ENCODE measurements at regions not wholly inside any gene's neighbourhood (a gene's known extent, or its start where the extent isn't known, plus 50 kb on each side); places are given as distances from the start of the nearest gene placed in this dataset.

DNA sequence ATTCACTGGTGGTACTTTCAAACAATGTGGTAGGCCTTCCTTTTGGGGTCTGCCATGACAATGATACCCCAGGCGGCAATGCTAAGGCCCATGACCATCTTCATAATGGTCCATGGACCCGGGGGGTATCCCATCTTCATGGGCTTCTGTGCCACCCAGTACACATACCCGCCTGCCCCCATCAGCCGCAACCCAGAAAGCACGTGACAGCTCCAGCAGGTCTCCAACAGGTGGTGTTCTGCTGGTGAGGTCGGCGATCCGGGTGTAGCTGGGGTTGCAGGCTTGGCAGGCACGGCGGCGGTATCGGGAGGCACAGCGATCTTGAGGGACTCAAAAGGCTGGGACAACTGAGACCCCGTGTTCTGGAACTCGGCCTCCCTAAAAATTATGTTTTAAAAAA, 214.5 kb downstream of the SNRPN start:
- TF ChIP-seq CSDC2 (CRISPR knock-in tag; IDR thresholded peaks at IDR 0.05), result no peak
- TF ChIP-seq, protein P1, sequence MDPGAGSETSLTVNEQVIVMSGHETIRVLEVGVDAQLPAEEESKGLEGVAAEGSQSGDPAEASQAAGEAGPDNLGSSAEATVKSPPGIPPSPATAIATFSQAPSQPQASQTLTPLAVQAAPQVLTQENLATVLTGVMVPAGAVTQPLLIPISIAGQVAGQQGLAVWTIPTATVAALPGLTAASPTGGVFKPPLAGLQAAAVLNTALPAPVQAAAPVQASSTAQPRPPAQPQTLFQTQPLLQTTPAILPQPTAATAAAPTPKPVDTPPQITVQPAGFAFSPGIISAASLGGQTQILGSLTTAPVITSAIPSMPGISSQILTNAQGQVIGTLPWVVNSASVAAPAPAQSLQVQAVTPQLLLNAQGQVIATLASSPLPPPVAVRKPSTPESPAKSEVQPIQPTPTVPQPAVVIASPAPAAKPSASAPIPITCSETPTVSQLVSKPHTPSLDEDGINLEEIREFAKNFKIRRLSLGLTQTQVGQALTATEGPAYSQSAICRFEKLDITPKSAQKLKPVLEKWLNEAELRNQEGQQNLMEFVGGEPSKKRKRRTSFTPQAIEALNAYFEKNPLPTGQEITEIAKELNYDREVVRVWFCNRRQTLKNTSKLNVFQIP (CRISPR knock-in tag; IDR thresholded peaks at IDR 0.05; ENCODE audit: borderline replicate concordance, low read depth), result no peak
- TF ChIP-seq, protein P2, sequence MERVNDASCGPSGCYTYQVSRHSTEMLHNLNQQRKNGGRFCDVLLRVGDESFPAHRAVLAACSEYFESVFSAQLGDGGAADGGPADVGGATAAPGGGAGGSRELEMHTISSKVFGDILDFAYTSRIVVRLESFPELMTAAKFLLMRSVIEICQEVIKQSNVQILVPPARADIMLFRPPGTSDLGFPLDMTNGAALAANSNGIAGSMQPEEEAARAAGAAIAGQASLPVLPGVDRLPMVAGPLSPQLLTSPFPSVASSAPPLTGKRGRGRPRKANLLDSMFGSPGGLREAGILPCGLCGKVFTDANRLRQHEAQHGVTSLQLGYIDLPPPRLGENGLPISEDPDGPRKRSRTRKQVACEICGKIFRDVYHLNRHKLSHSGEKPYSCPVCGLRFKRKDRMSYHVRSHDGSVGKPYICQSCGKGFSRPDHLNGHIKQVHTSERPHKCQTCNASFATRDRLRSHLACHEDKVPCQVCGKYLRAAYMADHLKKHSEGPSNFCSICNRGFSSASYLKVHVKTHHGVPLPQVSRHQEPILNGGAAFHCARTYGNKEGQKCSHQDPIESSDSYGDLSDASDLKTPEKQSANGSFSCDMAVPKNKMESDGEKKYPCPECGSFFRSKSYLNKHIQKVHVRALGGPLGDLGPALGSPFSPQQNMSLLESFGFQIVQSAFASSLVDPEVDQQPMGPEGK (CRISPR knock-in tag; IDR thresholded peaks at IDR 0.05; ENCODE audit: borderline replicate concordance), result no peak
- TF ChIP-seq, protein P3, sequence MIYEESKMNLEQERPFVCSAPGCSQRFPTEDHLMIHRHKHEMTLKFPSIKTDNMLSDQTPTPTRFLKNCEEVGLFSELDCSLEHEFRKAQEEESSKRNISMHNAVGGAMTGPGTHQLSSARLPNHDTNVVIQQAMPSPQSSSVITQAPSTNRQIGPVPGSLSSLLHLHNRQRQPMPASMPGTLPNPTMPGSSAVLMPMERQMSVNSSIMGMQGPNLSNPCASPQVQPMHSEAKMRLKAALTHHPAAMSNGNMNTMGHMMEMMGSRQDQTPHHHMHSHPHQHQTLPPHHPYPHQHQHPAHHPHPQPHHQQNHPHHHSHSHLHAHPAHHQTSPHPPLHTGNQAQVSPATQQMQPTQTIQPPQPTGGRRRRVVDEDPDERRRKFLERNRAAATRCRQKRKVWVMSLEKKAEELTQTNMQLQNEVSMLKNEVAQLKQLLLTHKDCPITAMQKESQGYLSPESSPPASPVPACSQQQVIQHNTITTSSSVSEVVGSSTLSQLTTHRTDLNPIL (CRISPR knock-in tag; IDR thresholded peaks at IDR 0.05; ENCODE audit: low read depth), result no peak
- TF ChIP-seq PPARA (CRISPR knock-in tag; IDR thresholded peaks at IDR 0.05; ENCODE audit: borderline replicate concordance), result no peak
- TF ChIP-seq, protein P4, sequence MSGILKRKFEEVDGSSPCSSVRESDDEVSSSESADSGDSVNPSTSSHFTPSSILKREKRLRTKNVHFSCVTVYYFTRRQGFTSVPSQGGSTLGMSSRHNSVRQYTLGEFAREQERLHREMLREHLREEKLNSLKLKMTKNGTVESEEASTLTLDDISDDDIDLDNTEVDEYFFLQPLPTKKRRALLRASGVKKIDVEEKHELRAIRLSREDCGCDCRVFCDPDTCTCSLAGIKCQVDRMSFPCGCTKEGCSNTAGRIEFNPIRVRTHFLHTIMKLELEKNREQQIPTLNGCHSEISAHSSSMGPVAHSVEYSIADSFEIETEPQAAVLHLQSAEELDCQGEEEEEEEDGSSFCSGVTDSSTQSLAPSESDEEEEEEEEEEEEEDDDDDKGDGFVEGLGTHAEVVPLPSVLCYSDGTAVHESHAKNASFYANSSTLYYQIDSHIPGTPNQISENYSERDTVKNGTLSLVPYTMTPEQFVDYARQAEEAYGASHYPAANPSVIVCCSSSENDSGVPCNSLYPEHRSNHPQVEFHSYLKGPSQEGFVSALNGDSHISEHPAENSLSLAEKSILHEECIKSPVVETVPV (CRISPR knock-in tag; IDR thresholded peaks at IDR 0.05), result no peak
- no peak for TF ChIP-seq ZC3H10 (CRISPR knock-in tag; IDR thresholded peaks at IDR 0.05)
- no peak for TF ChIP-seq TCF4 (CRISPR knock-in tag; IDR thresholded peaks at IDR 0.05; ENCODE audit: borderline replicate concordance)
- no peak for TF ChIP-seq ESRRG (CRISPR knock-in tag; IDR thresholded peaks at IDR 0.05)
- no peak for TF ChIP-seq ZFP30 (CRISPR knock-in tag; IDR thresholded peaks at IDR 0.05)
- no peak for TF ChIP-seq ARNTL (CRISPR knock-in tag; IDR thresholded peaks at IDR 0.05; ENCODE audit: borderline replicate concordance, low read depth)
- no peak for TF ChIP-seq ZFP3 (CRISPR knock-in tag; IDR thresholded peaks at IDR 0.05)
- TF ChIP-seq ZNF565 (CRISPR knock-in tag; conservative IDR thresholded peaks at IDR 0.05; ENCODE audit: low read depth), result no peak
- no peak for TF ChIP-seq BACH2 (CRISPR knock-in tag; IDR thresholded peaks at IDR 0.05; ENCODE audit: borderline replicate concordance)
- TF ChIP-seq RARB (CRISPR knock-in tag; IDR thresholded peaks at IDR 0.05), result no peak
- TF ChIP-seq TOX (CRISPR knock-in tag; IDR thresholded peaks at IDR 0.05; ENCODE audit: borderline replicate concordance), result no peak
- TF ChIP-seq, protein P5, sequence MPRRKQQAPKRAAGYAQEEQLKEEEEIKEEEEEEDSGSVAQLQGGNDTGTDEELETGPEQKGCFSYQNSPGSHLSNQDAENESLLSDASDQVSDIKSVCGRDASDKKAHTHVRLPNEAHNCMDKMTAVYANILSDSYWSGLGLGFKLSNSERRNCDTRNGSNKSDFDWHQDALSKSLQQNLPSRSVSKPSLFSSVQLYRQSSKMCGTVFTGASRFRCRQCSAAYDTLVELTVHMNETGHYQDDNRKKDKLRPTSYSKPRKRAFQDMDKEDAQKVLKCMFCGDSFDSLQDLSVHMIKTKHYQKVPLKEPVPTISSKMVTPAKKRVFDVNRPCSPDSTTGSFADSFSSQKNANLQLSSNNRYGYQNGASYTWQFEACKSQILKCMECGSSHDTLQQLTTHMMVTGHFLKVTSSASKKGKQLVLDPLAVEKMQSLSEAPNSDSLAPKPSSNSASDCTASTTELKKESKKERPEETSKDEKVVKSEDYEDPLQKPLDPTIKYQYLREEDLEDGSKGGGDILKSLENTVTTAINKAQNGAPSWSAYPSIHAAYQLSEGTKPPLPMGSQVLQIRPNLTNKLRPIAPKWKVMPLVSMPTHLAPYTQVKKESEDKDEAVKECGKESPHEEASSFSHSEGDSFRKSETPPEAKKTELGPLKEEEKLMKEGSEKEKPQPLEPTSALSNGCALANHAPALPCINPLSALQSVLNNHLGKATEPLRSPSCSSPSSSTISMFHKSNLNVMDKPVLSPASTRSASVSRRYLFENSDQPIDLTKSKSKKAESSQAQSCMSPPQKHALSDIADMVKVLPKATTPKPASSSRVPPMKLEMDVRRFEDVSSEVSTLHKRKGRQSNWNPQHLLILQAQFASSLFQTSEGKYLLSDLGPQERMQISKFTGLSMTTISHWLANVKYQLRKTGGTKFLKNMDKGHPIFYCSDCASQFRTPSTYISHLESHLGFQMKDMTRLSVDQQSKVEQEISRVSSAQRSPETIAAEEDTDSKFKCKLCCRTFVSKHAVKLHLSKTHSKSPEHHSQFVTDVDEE (CRISPR knock-in tag; IDR thresholded peaks at IDR 0.05), result no peak
- TF ChIP-seq ZNF70 (CRISPR knock-in tag; IDR thresholded peaks at IDR 0.05), result no peak
- no peak for TF ChIP-seq GLIS3 (CRISPR knock-in tag; IDR thresholded peaks at IDR 0.05)
- ATAC-seq, result no peak

DNA sequence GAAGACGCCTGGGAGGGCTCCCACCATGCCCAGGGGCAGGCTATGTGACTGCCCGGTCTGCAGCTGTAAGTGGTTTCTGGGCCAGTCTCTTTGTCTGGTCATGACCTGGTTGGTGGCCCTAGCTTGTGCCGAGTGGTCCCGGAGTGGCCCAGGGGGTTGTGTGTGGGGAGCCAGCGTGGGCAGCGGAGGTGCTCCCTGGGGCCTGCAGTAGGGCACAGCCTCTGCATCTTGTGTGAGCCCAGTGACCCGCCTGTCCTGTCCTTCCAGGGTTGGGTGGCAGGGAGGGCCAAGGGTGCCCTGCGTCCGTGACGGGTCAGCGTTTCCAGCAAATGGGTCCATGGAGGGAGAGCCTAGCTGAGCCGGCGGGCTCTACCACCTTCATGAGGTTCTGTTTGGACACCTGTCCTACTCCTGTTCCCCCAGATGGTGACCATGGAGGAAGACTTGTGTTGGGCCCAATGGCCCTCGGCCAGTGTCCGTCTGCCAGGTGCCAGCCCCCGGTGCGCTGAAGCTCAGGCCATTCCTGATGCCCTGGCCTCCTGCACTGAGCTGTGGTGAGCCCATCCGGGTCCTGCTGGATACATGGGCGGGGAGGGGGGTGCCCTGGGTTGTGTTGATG, 215.4 kb downstream of the SNRPN start:
- TF ChIP-seq ARNTL (CRISPR knock-in tag; IDR thresholded peaks at IDR 0.05; ENCODE audit: borderline replicate concordance, low read depth) (no peak), SNAI2 (CRISPR knock-in tag; IDR thresholded peaks at IDR 0.05) (no peak), ZFP3 (CRISPR knock-in tag; IDR thresholded peaks at IDR 0.05) (no peak), ESRRG (CRISPR knock-in tag; IDR thresholded peaks at IDR 0.05) (no peak), TOX (CRISPR knock-in tag; IDR thresholded peaks at IDR 0.05; ENCODE audit: borderline replicate concordance) (no peak), RARB (CRISPR knock-in tag; IDR thresholded peaks at IDR 0.05) (no peak), ZC3H10 (CRISPR knock-in tag; IDR thresholded peaks at IDR 0.05) (no peak), ZNF70 (CRISPR knock-in tag; IDR thresholded peaks at IDR 0.05) (no peak)
- TF ChIP-seq, protein P4 (CRISPR knock-in tag; IDR thresholded peaks at IDR 0.05), result no peak
- TF ChIP-seq, protein P3 (CRISPR knock-in tag; IDR thresholded peaks at IDR 0.05; ENCODE audit: low read depth), result no peak
- no peak for ATAC-seq
